Stimulated activated effector memory CD8-positive, alpha-beta T cell treated with anti-CD3 and anti-CD28 coated beads, Interleukin-12 subunit alpha, Interleukin-12 subunit beta, amount 100 ng/mL, for 72 hours (primary cell): ENCODE measurements at regions not wholly inside any gene's neighbourhood (a gene's known extent, or its start where the extent isn't known, plus 50 kb on each side); places are given as distances from the start of the nearest gene placed in this dataset.

Experiments
- ATAC-seq: fragments of 150-1000 bp; cut with Tn5 transposase; 2 replicates; pipeline ENCODE4 v1.10.0; 2021
- DNase-seq, 2 donors: peaks; one replicate each; pipeline ENCODE4 v3.0.0; 2021 to 2022; ENCODE audit warnings: low spot score in 2 of 2
- H3K27ac Mint-ChIP-seq: one replicate; pipeline ENCODE4 v1.8.0; 2022; ENCODE audit warnings: mild to moderate bottlenecking, mixed read lengths
- H3K36me3 Mint-ChIP-seq: one replicate; pipeline ENCODE4 v1.8.0; 2022; ENCODE audit warnings: mild to moderate bottlenecking, mixed read lengths
- H3K4me1 Mint-ChIP-seq: one replicate; pipeline ENCODE4 v1.8.0; 2022; ENCODE audit warnings: mixed read lengths
- H3K4me3 Mint-ChIP-seq: one replicate; pipeline ENCODE4 v1.8.0; 2022; ENCODE audit warnings: mild to moderate bottlenecking, mixed read lengths
- H3K9me3 Mint-ChIP-seq: one replicate; pipeline ENCODE4 v1.8.0; 2022; ENCODE audit warnings: mixed read lengths

GRCh38 chr16:85519540-85520231 is 93.4 kb upstream of the GSE1 start:
- Mint-ChIP-seq H3K36me3 (peaks cover 20% of the 10 kb centered on the region), H3K27ac (peak overlapping the region; percentile 21), H3K4me3 (no peak overlapping the region), H3K4me1 (peaks cover 21% of the 10 kb centered on the region), H3K9me3 (peaks cover 9% of the 10 kb centered on the region)
- DNase-seq (no peak), ATAC-seq (no peak)

GRCh38 chr16:85520853-85521521 is 92.1 kb upstream of the GSE1 start:
- ATAC-seq (no peak), DNase-seq (no peak)
- Mint-ChIP-seq H3K4me1 (peaks cover 21% of the 10 kb centered on the region), H3K36me3 (peaks cover 20% of the 10 kb centered on the region), H3K4me3 (no peak overlapping the region), H3K9me3 (peaks cover 9% of the 10 kb centered on the region), H3K27ac (no peak overlapping the region)

- H3K4me3 Mint-ChIP-seq, result no peak overlapping the region
- peaks cover 21% of the 10 kb centered on the region for H3K4me1 Mint-ChIP-seq
- H3K36me3 Mint-ChIP-seq, result peaks cover 20% of the 10 kb centered on the region
- H3K27ac Mint-ChIP-seq, result no peak overlapping the region
- no peak for DNase-seq
- no peak for ATAC-seq
- peaks cover 9% of the 10 kb centered on the region for H3K9me3 Mint-ChIP-seq
Observed at GRCh38 chr16:85521552-85522307, 91.4 kb upstream of the GSE1 start.

- peaks cover 20% of the 10 kb centered on the region for H3K36me3 Mint-ChIP-seq
- H3K4me3 Mint-ChIP-seq, result no peak overlapping the region
- no peak overlapping the region for H3K27ac Mint-ChIP-seq
- DNase-seq (no peak), ATAC-seq (no peak)
- H3K9me3 Mint-ChIP-seq, result peaks cover 9% of the 10 kb centered on the region
- H3K4me1 Mint-ChIP-seq, result peaks cover 21% of the 10 kb centered on the region
Observed at GRCh38 chr16:85522308-85522841, 90.7 kb upstream of the GSE1 start.

DNA sequence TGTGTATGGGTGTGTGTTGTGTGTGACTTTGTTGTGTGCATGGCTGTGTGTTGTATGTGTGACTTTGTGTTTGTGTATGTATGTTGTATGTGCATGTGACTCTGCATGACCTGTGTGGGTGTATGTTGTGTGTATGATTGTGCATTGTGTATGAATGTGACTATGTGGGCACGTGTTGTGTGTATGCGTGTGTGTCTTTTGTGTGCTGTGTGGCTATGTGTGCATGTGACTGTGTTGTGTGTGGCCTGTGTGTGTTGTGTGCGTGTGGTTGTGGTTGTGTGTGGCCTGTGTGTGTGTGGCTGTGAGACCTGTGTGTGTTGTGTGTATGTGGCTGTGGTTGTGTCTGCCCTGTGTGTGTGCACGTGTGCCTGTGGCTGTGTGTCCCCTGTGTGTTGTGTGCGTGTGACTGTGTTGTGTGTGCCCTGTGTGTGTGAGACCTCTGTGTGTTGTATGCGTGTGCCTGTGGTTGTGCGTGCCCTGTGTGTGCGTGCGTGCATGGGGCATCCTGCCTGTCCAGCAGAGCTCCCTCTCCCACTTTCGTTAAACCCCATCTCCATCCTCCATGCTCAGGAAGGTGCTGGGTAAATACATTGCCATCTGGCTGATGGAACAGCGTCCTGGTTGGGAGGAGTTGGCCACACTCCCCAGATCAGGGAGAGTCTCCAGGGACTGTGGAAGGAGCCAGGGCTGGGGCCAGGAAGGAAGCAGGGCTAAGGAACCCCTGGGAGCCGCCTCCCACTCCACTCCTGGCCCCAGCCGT is 90.1 kb upstream of the GSE1 start:
- no peak for DNase-seq
- H3K9me3 Mint-ChIP-seq, result peaks cover 9% of the 10 kb centered on the region
- H3K27ac Mint-ChIP-seq, result no peak overlapping the region
- H3K4me1 Mint-ChIP-seq, result peaks cover 21% of the 10 kb centered on the region
- no peak for ATAC-seq
- no peak overlapping the region for H3K4me3 Mint-ChIP-seq
- peaks cover 20% of the 10 kb centered on the region for H3K36me3 Mint-ChIP-seq

- Mint-ChIP-seq H3K27ac (no peak overlapping the region), H3K4me1 (peaks cover 19% of the 10 kb centered on the region), H3K9me3 (peaks cover 9% of the 10 kb centered on the region), H3K4me3 (no peak overlapping the region), H3K36me3 (peaks cover 20% of the 10 kb centered on the region)
- ATAC-seq, result no peak
- DNase-seq, result no peak
Observed at GRCh38 chr16:85523602-85524364, 89.3 kb upstream of the GSE1 start.

GRCh38 chr16:85524365-85524629 is 88.8 kb upstream of the GSE1 start:
- no peak overlapping the region for H3K4me3 Mint-ChIP-seq
- H3K27ac Mint-ChIP-seq, result no peak overlapping the region
- H3K9me3 Mint-ChIP-seq, result peaks cover 4% of the 10 kb centered on the region
- ATAC-seq (no peak), DNase-seq (no peak)
- peaks cover 14% of the 10 kb centered on the region for H3K4me1 Mint-ChIP-seq
- peaks cover 15% of the 10 kb centered on the region for H3K36me3 Mint-ChIP-seq

DNA sequence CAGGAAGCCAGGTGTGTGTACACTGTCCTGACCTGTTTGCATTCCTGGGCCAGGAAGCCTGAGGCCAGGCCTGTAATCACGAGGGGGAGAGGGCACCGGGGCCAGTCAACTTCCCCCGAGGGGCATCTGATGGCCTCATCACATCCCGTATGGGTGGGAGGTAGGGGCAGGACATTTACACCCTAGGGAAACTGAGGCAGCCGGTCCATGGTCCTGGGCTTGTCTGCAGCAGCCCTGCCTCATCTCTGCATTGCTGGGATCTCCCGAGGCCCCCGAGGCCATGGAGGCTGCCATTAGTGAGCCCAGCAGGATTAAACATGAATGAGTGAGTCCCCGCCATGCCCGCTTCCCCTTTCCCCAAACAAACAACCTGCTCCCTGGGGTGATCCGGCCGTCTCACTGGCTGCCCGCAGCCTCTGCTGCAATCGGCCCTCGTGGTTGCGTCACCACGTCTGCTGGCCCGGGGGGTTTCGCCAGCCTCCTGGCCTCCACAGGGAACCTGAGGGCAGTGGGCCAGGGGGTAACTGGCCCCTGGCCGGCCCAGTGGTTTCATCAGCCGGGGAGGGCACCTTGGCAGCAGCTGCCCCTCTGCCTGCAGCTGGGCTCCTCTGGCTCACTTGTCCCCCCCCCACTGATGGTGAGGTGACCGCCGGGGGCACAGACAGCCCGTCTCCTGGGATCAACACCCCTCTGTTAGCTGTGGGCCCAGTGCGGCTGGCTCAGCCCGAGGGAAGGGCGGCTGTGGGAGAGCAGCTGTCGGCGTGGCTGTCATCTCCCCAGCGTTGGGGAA is 88.3 kb upstream of the GSE1 start:
- Mint-ChIP-seq H3K4me1 (peaks cover 8% of the 10 kb centered on the region), H3K36me3 (peaks cover 9% of the 10 kb centered on the region), H3K4me3 (no peak overlapping the region), H3K27ac (no peak overlapping the region), H3K9me3 (no peaks in the 10 kb centered on the region)
- DNase-seq (no peak), ATAC-seq (no peak)

- ATAC-seq, result no peak
- Mint-ChIP-seq H3K4me3 (no peak overlapping the region), H3K36me3 (peaks cover 8% of the 10 kb centered on the region), H3K9me3 (no peaks in the 10 kb centered on the region), H3K27ac (no peak overlapping the region), H3K4me1 (peaks cover 8% of the 10 kb centered on the region)
- no peak for DNase-seq
Observed at GRCh38 chr16:85525420-85526184, 87.5 kb upstream of the GSE1 start.

GRCh38 chr16:85526185-85526974 is 86.7 kb upstream of the GSE1 start:
- H3K36me3 Mint-ChIP-seq, result peaks cover 8% of the 10 kb centered on the region
- no peaks in the 10 kb centered on the region for H3K9me3 Mint-ChIP-seq
- ATAC-seq (no peak), DNase-seq (no peak)
- peaks cover 8% of the 10 kb centered on the region for H3K4me1 Mint-ChIP-seq
- no peak overlapping the region for H3K27ac Mint-ChIP-seq
- no peak overlapping the region for H3K4me3 Mint-ChIP-seq

DNA sequence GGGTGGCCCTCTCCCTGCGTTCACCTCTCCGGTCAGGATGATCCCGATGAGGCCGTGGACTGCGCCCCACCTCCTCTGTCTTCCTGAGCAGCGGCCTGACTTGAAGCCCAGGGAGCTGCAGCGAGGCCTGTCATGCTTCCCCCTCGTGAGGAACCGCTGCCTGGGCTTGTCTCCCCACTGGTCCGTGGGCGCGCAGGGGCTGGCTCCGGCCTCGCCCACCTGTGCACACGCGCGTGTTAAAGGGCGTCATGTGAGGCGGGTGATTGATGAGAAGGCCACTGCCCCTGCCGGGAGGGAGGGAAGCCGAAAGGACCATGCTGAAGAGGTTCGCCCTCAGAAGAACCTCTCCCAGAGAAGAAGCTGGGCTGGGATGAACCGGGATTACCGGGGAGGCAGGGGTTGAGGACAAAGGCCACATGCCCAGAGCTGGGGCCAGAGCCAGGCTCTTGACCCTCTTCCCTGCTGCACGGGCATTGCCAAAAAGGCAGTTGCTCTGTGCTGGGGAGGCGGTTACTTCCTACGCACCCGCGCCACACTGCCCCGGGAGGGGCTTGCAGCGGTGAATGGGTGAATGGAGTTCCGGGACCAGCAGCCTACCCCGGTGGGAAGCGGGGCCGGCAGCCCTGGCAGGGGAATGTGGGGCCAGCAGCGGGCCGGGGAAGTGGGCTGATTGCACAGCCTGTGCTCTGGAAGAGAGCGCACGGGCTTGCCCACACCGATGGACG is 85.9 kb upstream of the GSE1 start:
- ATAC-seq (no peak), DNase-seq (no peak)
- Mint-ChIP-seq H3K36me3 (peaks cover 8% of the 10 kb centered on the region), H3K9me3 (no peaks in the 10 kb centered on the region), H3K4me1 (peaks cover 8% of the 10 kb centered on the region), H3K27ac (no peak overlapping the region), H3K4me3 (no peak overlapping the region)

DNA sequence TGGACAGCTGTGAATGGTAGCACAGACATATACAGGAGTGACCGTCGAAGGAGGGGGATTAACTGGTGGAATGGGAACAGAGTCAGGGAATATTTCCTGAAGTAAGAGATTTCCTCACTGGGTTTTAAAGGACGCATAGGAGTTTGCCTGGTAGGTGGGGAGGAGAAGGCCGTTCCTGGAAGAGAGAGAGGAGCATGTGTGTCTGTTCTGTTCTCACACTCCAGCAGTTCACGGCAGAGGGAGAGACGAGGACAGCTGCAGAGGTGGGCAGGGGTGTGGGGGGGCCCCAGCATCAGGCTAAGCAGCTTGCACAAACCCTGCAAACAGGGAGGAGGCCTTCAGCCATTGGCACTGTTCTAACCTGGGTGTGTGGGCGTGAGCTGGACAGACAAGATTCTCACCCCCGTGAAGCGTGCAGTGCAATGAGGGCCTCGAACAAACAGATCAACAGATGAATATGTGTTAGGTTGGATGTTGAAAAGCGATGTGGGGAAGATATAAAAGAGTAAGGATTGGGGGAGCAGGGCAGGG is 85.3 kb upstream of the GSE1 start:
- no peak for DNase-seq
- Mint-ChIP-seq H3K27ac (no peak overlapping the region), H3K4me3 (no peak overlapping the region), H3K4me1 (peaks cover 3% of the 10 kb centered on the region), H3K9me3 (no peaks in the 10 kb centered on the region), H3K36me3 (peaks cover 2% of the 10 kb centered on the region)
- no peak for ATAC-seq
